Naive B cell (primary cell): ENCODE measurements at regions not wholly inside any gene's neighbourhood (a gene's known extent, or its start where the extent isn't known, plus 50 kb on each side); places are given as distances from the start of the nearest gene placed in this dataset.

Source experiments
- ATAC-seq, 2 donors: fragments of 150-1000 bp; cut with Tn5 transposase; 2 replicates each; pipeline ENCODE4 v1.10.0; 2021; ENCODE audit warnings: low read depth in 2 of 2, mild to moderate bottlenecking in 2 of 2, moderate library complexity in 2 of 2
- DNase-seq: peaks from one replicate; pipeline ENCODE4 v3.0.0; 2022
- H3K27ac Mint-ChIP-seq, 6 donors: one replicate each; pipeline ENCODE4 v1.8.0; 2020 to 2022; ENCODE audit warnings: mild to moderate bottlenecking in 6 of 6, mixed read lengths in 6 of 6, moderate library complexity in 5 of 6, inconsistent platforms in 2 of 6
- H3K27me3 Mint-ChIP-seq, 3 donors: one replicate each; pipeline ENCODE4 v1.8.0; 2021 to 2022; ENCODE audit warnings: mixed read lengths in 3 of 3, mild to moderate bottlenecking in 1 of 3
- H3K36me3 Mint-ChIP-seq, 2 donors: one replicate each; pipeline ENCODE4 v1.8.0; 2020 to 2022; ENCODE audit warnings: mixed read lengths in 2 of 2, inconsistent platforms in 1 of 2, mild to moderate bottlenecking in 1 of 2
- H3K4me1 Mint-ChIP-seq, 3 donors: one replicate each; pipeline ENCODE4 v1.8.0; 2020 to 2022; ENCODE audit warnings: mixed read lengths in 3 of 3, inconsistent platforms in 1 of 3, mild to moderate bottlenecking in 1 of 3, moderate library complexity in 1 of 3
- H3K4me3 Mint-ChIP-seq, 8 donors: one replicate each; pipeline ENCODE4 v1.8.0; 2020 to 2022; ENCODE audit warnings: mild to moderate bottlenecking in 8 of 8, mixed read lengths in 8 of 8, moderate library complexity in 8 of 8, inconsistent platforms in 2 of 8
- H3K9me3 Mint-ChIP-seq, 7 donors: one replicate each; pipeline ENCODE4 v1.8.0; 2020 to 2022; ENCODE audit warnings: mixed read lengths in 7 of 7, mild to moderate bottlenecking in 5 of 7, inconsistent platforms in 2 of 7, moderate library complexity in 1 of 7

DNA sequence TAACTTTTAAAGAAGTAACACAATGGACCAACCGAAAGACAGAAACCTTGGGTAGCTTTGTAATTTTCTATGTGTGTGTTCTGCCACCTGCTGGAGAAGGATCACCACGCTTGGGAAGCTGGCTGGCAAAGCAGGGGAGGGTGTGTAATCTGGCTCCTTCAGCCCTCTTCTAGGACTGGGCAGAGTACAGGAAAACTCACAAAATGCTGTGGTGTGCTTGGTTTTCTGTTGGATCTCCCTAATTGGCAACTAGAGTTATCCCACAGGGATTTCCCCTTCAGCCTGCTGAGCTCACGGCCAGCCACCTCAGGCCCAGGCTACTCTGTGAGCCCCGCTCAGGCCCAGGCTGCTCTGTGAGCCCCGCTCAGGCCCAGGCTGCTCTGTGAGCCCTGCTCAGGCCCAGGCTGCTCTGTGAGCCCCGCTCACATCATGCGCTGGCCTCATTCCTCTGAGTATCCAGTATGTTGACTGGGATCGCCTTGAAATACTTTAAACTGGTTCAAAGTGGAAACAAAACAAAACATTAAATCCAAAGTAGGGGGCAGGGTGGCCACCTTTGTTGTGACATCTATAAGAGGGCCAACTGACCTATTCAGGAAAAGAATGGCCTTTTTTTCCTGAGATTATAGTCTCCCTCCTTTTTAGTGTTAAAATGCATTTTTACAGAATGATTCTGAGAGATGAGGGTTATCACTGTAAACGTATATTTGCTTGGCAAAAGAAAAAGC, 52.0 kb upstream of the RNU6-8 start:
- Mint-ChIP-seq H3K27ac (no peak overlapping the region), H3K4me1 (no peaks in the 10 kb centered on the region), H3K36me3 (no peaks in the 10 kb centered on the region), H3K4me3 (no peak overlapping the region), H3K9me3 (no peaks in the 10 kb centered on the region), H3K27me3 (peaks cover 0 to 3% (median 0%) of the 10 kb centered on the region in 3 donors)
- ATAC-seq = peak; percentile 69 to 82
- DNase-seq = peak; percentile 53

DNA sequence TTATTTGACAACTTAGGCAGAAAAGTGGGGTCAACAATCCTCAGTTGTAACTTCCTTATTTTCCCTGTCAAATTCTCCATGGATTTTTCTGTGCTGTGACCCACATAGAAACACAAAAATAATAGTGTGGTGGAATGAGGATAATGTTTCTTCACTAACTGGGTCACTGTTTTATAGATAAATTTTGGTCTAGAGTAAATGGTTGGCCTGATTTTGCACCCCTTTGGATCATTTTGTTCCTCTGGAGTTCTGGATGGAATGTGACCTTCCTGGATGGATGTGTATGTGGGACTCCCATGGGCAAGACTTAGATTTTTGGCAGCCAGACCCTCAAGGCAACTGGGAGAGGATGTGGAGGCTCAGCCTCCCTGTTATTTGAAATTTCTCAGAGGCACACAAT, 52.7 kb upstream of the RNU6-8 start:
- Mint-ChIP-seq H3K27me3 (peaks cover 0 to 4% (median 0%) of the 10 kb centered on the region in 3 donors), H3K4me1 (no peaks in the 10 kb centered on the region), H3K36me3 (no peaks in the 10 kb centered on the region), H3K4me3 (no peak overlapping the region), H3K27ac (no peak overlapping the region), H3K9me3 (no peaks in the 10 kb centered on the region)
- no peak for DNase-seq
- no peak for ATAC-seq

DNA sequence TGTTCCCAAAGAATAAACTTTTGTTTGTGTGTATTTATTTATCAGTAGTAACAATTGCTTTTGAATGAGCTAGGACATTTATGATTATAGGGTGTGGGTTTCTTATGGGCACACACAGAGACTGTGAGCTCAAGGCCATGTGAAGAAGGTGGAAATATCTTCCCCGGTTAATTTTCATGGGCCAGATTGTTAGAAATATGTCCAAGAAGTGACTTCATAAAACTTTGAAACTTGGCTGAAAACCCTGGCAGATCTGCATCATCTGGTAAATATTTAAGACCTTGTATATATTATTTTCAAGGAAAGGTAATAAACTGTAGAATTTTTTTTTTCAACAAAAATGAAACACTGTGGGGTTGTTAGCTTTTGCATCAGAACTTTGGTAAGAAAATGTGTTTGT, 53.5 kb upstream of the RNU6-8 start:
- no peaks in the 10 kb centered on the region for H3K4me1 Mint-ChIP-seq
- H3K9me3 Mint-ChIP-seq = no peaks in the 10 kb centered on the region
- ATAC-seq (no peak), DNase-seq (no peak)
- H3K27ac Mint-ChIP-seq = no peak overlapping the region
- no peaks in the 10 kb centered on the region for H3K36me3 Mint-ChIP-seq
- H3K27me3 Mint-ChIP-seq = peaks cover 0 to 4% (median 0%) of the 10 kb centered on the region in 3 donors
- no peak overlapping the region for H3K4me3 Mint-ChIP-seq

- DNase-seq = no peak
- Mint-ChIP-seq H3K4me3 (no peak overlapping the region), H3K27ac (no peak overlapping the region), H3K4me1 (no peaks in the 10 kb centered on the region), H3K27me3 (peaks cover 0 to 4% (median 0%) of the 10 kb centered on the region in 3 donors), H3K9me3 (peaks cover 0 to 6% (median 2%) of the 10 kb centered on the region in 7 donors), H3K36me3 (peaks cover 0 to under 1% of the 10 kb centered on the region in 2 donors)
- ATAC-seq = no peak
Measured at GRCh38 chr14:32258336-32258993, 55.4 kb upstream of the RNU6-8 start.

DNA sequence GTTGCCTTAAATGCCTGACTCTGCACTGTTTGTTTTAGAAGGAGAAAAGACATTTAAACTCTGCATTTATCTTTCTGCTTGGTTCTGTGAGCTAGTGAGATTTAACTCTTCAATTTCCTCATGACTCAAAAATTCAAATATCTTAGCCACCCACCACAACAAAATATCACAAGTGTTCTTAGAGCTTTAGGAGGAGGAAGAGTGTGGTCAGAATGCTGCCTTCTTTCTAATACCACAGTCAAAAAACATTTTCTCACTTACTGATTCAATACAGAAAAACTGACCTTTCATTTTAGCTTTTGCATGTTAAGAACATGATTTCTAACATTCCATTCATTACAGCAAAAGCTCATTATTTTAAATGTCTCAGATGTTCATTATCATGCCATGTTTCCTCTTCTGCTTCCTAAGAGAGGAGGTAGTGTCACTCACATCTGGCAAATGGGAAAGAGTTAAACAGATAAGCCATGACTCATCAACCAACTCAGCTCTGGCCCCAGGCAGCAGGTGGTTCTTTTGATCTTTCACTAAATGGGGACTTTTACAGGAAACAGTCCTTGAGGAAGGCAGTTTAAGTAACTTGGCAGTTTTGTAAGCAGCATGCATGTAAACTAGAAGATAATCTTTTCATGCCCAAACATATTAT, 56.4 kb upstream of the RNU6-8 start:
- Mint-ChIP-seq H3K36me3 (peaks cover 8 to 10% of the 10 kb centered on the region in 2 donors), H3K9me3 (peaks cover 6 to 13% (median 12%) of the 10 kb centered on the region in 7 donors), H3K27me3 (peaks cover 0 to 4% (median 0%) of the 10 kb centered on the region in 3 donors), H3K27ac (no peak overlapping the region), H3K4me1 (no peaks in the 10 kb centered on the region), H3K4me3 (no peak overlapping the region)
- DNase-seq (no peak), ATAC-seq (no peak)

DNA sequence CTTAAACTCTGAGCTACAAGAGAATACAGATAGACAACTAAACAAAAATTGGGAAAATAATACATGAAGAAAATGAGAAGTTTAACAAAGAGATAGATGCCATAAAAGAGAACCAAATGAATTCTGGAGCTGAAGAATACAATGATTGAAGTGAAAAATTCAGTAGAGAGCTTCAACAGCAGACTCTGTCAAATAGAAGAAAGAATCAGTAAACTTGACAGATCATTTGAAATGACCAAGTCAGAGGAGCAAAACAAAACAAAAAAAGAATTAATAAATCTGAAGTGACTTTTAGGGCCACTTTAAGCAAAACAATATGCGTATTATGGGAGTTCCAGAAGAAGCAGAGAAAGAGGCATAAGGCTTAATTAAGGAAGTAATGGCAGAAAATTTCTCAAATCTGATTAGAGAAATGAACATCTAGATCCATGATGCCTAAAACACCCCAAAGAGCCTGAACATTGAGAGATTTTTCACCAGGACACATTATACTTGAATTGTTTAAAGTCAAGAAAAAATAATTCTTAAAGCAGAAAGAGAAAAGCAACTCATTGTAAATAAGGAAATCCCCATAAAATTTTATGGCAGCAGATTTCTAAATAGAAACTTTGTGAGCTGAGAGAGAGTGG, 61.0 kb upstream of the RNU6-8 start:
- H3K9me3 Mint-ChIP-seq = peaks cover 14 to 35% (median 25%) of the 10 kb centered on the region in 7 donors
- DNase-seq (no peak), ATAC-seq (no peak)
- H3K4me3 Mint-ChIP-seq = no peak overlapping the region
- peaks cover 8 to 25% of the 10 kb centered on the region in 2 donors for H3K36me3 Mint-ChIP-seq
- no peaks in the 10 kb centered on the region for H3K4me1 Mint-ChIP-seq
- H3K27me3 Mint-ChIP-seq = peaks cover 0 to 4% (median 4%) of the 10 kb centered on the region in 3 donors
- no peak overlapping the region for H3K27ac Mint-ChIP-seq

DNA sequence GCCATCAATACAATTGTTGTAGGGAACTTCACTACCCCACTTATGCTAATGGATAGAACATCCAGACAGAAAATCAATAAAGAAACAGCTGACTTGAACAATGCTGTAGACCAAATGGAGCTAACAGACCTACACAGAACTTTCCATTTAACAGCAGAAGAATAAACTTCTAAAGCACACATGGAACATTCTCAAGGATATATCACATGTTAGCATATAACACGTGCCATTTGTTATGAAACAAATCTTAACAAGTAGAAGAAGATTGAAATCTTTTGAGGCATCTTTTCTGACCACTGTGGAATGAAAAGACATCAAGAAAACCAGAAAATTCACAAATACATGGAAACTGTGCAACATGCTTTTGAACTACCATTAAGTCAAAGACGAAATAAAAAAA, 62.5 kb upstream of the RNU6-8 start:
- H3K4me1 Mint-ChIP-seq = no peaks in the 10 kb centered on the region
- peaks cover 14 to 35% (median 25%) of the 10 kb centered on the region in 7 donors for H3K9me3 Mint-ChIP-seq

GRCh38 chr14:32277998-32278397, 51.1 kb upstream of the AKAP6 start:
- H3K27ac Mint-ChIP-seq = no peak overlapping the region
- H3K27me3 Mint-ChIP-seq = peaks cover 27 to 39% (median 37%) of the 10 kb centered on the region in 3 donors
- no peak for ATAC-seq
- H3K4me3 Mint-ChIP-seq = no peak overlapping the region
- H3K9me3 Mint-ChIP-seq = peaks cover 3 to 46% (median 21%) of the 10 kb centered on the region in 7 donors
- H3K36me3 Mint-ChIP-seq = peaks cover 0 to 8% of the 10 kb centered on the region in 2 donors
- DNase-seq = no peak
- H3K4me1 Mint-ChIP-seq = no peaks in the 10 kb centered on the region

More for the DNA sequence above, 62.5 kb upstream of the RNU6-8 start:
- Mint-ChIP-seq H3K4me3 (no peak overlapping the region), H3K36me3 (peaks cover 8 to 25% of the 10 kb centered on the region in 2 donors), H3K27me3 (peaks cover 0 to 4% (median 0%) of the 10 kb centered on the region in 3 donors), H3K27ac (no peak overlapping the region)
- DNase-seq = no peak
- ATAC-seq = no peak
